Hepatocyte (in vitro differentiated cells): ENCODE measurements at regions not wholly inside any gene's neighbourhood (a gene's known extent, or its start where the extent isn't known, plus 50 kb on each side); places are given as distances from the start of the nearest gene placed in this dataset.

ENCODE experiments used
- DNase-seq: peaks from one replicate; pipeline ENCODE4 v3.0.0-alpha.2; 2016; ENCODE audit warnings: low spot score
- H2AFZ ChIP-seq: fragments of 200-600 bp; sonication (generic); 2 replicates; pipeline ENCODE4 v1.6.0; 2016; ENCODE audit warnings: antibody characterized with exemption, mild to moderate bottlenecking
- H3K27ac ChIP-seq: fragments of 200-600 bp; sonication (generic); 2 replicates; pipeline ENCODE4 v1.5.1; 2016; ENCODE audit warnings: mild to moderate bottlenecking
- H3K27me3 ChIP-seq: fragments of 200-600 bp; sonication (generic); 2 replicates; pipeline ENCODE4 v1.6.1; 2016
- H3K36me3 ChIP-seq: fragments of 200-600 bp; sonication (generic); replicated peaks from 2 replicates; pipeline ENCODE4 v1.5.1; 2016; ENCODE audit warnings: low read depth; ENCODE audit not compliant: insufficient read depth
- H3K4me1 ChIP-seq: fragments of 200-600 bp; sonication (generic); 2 replicates; pipeline ENCODE4 v1.5.1; 2016; ENCODE audit warnings: mild to moderate bottlenecking, moderate library complexity; ENCODE audit not compliant: insufficient read depth
- H3K4me2 ChIP-seq: fragments of 200-600 bp; sonication (generic); 2 replicates; pipeline ENCODE4 v1.6.0; 2016
- H3K4me3 ChIP-seq: fragments of 200-600 bp; sonication (generic); 2 replicates; pipeline ENCODE4 v1.5.1; 2016; ENCODE audit warnings: mild to moderate bottlenecking
- H3K79me2 ChIP-seq: fragments of 200-600 bp; sonication (generic); 2 replicates; pipeline ENCODE4 v1.6.0; 2017; ENCODE audit warnings: mild to moderate bottlenecking
- H3K9me2 ChIP-seq: fragments of 200-600 bp; sonication (generic); replicated peaks from 2 replicates; pipeline ENCODE4 v1.6.0; 2017; ENCODE audit warnings: mild to moderate bottlenecking; ENCODE audit not compliant: insufficient read depth
- H3K9me3 ChIP-seq: fragments of 200-600 bp; sonication (generic); 2 replicates; pipeline ENCODE4 v1.5.1; 2016; ENCODE audit warnings: low read depth, mild to moderate bottlenecking
- H4K20me1 ChIP-seq: fragments of 200-600 bp; sonication (generic); 2 replicates; pipeline ENCODE4 v1.6.0; 2016; ENCODE audit warnings: mild to moderate bottlenecking; ENCODE audit not compliant: insufficient read depth, poor library complexity, severe bottlenecking
- EZH2 ChIP-seq: fragments of 200-600 bp; sonication (generic); IDR thresholded peaks from 2 replicates; pipeline ENCODE4 v1.6.1; 2016; ENCODE audit warnings: antibody characterized with exemption, mild to moderate bottlenecking, borderline replicate concordance
- EZH2phosphoT487 ChIP-seq: fragments of 200-600 bp; sonication (generic); IDR thresholded peaks from one replicate; pipeline ENCODE4 v1.6.1; 2018; ENCODE audit warnings: antibody characterized with exemption, mild to moderate bottlenecking, low read depth, moderate library complexity; ENCODE audit not compliant: unreplicated experiment, severe bottlenecking
- WGBS: methylation state at CpG from one replicate; pipeline ENCODE4 v1.1.6; 2016; ENCODE audit warnings: low lambda C conversion rate; ENCODE audit errors: missing lambda C conversion rate; 5-methylcytosine and 5-hydroxymethylcytosine counted together
- TF ChIP-seq, protein P1 (sequence below): fragments of 200-600 bp; sonication (generic); IDR thresholded peaks from 2 replicates; pipeline ENCODE4 v1.5.1; 2016; ENCODE audit warnings: antibody characterized with exemption, mild to moderate bottlenecking; ENCODE audit not compliant: poor library complexity

DNA sequence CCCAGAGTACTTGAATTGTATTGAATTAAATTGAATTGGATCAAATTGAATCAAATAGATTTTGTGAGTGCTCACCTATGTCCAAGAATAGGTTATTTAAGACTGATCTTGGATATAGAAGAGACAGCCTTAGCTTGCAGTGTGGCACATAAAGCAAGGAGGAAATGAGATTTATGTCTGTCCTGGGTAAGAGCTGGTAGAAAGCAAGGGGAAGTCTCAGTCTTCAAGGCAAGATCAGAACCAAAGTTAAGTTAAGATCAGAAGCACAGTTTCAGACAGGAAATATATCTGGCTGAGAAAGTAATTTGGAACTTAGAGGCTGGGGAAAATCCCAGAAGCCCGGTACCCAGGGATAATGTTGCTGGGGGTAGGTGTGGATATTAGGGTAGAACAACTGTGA lies 244.4 kb upstream of the ARPP21 start:
- DNase-seq, result no peak
- no peaks in the 10 kb centered on the region for H3K36me3 ChIP-seq
- TF ChIP-seq EZH2phosphoT487, result no peak
- TF ChIP-seq EZH2, result no peak
- TF ChIP-seq, protein P1, sequence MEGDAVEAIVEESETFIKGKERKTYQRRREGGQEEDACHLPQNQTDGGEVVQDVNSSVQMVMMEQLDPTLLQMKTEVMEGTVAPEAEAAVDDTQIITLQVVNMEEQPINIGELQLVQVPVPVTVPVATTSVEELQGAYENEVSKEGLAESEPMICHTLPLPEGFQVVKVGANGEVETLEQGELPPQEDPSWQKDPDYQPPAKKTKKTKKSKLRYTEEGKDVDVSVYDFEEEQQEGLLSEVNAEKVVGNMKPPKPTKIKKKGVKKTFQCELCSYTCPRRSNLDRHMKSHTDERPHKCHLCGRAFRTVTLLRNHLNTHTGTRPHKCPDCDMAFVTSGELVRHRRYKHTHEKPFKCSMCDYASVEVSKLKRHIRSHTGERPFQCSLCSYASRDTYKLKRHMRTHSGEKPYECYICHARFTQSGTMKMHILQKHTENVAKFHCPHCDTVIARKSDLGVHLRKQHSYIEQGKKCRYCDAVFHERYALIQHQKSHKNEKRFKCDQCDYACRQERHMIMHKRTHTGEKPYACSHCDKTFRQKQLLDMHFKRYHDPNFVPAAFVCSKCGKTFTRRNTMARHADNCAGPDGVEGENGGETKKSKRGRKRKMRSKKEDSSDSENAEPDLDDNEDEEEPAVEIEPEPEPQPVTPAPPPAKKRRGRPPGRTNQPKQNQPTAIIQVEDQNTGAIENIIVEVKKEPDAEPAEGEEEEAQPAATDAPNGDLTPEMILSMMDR, result no peak
- no peak overlapping the region for H3K4me3 ChIP-seq
- no peak overlapping the region for H2AFZ ChIP-seq
- H3K4me2 ChIP-seq, result no peak overlapping the region
- H3K27me3 ChIP-seq, result no peaks in the 10 kb centered on the region
- no peaks in the 10 kb centered on the region for H3K4me1 ChIP-seq
- no peaks in the 10 kb centered on the region for H3K9me2 ChIP-seq
- WGBS, result 76% methylated on average over 1 of the region's 1 CpG
- H4K20me1 ChIP-seq, result no peaks in the 10 kb centered on the region
- H3K79me2 ChIP-seq, result no peaks in the 10 kb centered on the region
- H3K9me3 ChIP-seq, result peaks cover 3% of the 10 kb centered on the region
- H3K27ac ChIP-seq, result no peak overlapping the region

- Histone ChIP-seq H3K4me1 (no peaks in the 10 kb centered on the region), H3K79me2 (no peaks in the 10 kb centered on the region), H3K9me3 (no peaks in the 10 kb centered on the region), H3K27me3 (no peaks in the 10 kb centered on the region), H3K4me3 (no peak overlapping the region), H2AFZ (no peak overlapping the region), H3K36me3 (no peaks in the 10 kb centered on the region), H3K4me2 (no peak overlapping the region), H4K20me1 (no peaks in the 10 kb centered on the region), H3K27ac (no peak overlapping the region), H3K9me2 (no peaks in the 10 kb centered on the region)
- TF ChIP-seq EZH2, result no peak
- TF ChIP-seq EZH2phosphoT487, result no peak
- TF ChIP-seq, protein P1, result no peak
- DNase-seq, result no peak
These were observed 237.7 kb upstream of the ARPP21 start for GRCh38 chr3:35401671-35402070.

DNA sequence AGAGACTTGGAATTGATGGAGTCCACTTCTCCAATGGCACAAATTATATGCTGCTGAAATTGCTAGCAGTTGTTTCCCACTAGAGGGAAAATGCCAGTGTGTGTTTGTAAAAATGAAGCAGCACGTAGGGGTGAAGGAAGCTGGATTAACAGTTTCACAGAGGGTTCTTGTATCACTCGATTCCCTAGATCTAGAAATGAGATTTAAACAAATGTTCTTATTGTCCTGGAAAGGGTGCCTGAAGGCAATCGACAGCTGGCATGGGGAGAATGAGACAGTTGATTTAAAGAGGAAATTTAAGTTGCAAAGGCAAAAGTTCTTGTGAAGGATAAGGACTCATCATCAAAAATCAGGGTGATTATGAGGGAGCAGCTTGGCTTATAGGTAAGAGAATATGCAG lies 234.8 kb upstream of the ARPP21 start:
- Histone ChIP-seq H2AFZ (no peak overlapping the region), H3K27ac (no peak overlapping the region), H3K4me1 (no peaks in the 10 kb centered on the region), H3K9me2 (no peaks in the 10 kb centered on the region), H3K27me3 (no peaks in the 10 kb centered on the region), H3K9me3 (no peaks in the 10 kb centered on the region), H3K4me3 (no peak overlapping the region), H3K4me2 (no peak overlapping the region), H3K79me2 (no peaks in the 10 kb centered on the region), H3K36me3 (no peaks in the 10 kb centered on the region), H4K20me1 (no peaks in the 10 kb centered on the region)
- TF ChIP-seq EZH2phosphoT487 (no peak), EZH2 (no peak)
- TF ChIP-seq, protein P1, result no peak
- no peak for DNase-seq
- 79% methylated on average over 3 of the region's 3 CpGs for WGBS

DNA sequence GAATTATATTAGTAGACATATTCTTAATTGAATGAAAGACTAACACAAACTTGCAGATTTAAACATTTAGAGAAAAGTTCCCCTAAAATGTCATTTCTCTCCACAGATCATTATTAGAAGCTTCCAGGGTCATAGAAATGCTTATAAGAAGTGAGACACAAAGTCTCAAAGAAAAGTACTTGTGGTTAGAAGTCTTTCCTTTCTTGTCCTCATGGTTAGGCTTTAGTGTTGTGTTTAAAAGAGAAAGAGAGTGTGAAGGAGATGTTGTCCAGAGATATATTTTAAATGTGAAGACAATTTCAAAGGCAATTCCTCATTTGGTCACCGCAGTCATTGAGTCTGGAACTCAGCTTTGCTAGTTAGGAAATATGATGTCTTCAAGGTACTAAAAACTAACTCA lies 230.4 kb upstream of the ARPP21 start:
- TF ChIP-seq EZH2phosphoT487, result no peak
- TF ChIP-seq, protein P1, result no peak
- no peak for TF ChIP-seq EZH2
- Histone ChIP-seq H3K27ac (no peak overlapping the region), H3K27me3 (no peaks in the 10 kb centered on the region), H2AFZ (no peak overlapping the region), H3K4me1 (no peaks in the 10 kb centered on the region), H3K79me2 (no peaks in the 10 kb centered on the region), H3K4me2 (no peak overlapping the region), H4K20me1 (no peaks in the 10 kb centered on the region), H3K4me3 (no peak overlapping the region), H3K36me3 (no peaks in the 10 kb centered on the region), H3K9me2 (no peaks in the 10 kb centered on the region), H3K9me3 (no peaks in the 10 kb centered on the region)
- no peak for DNase-seq
- 84% methylated on average over 1 of the region's 1 CpG for WGBS
